Mesenchymal stem cell (in vitro differentiated cells and primary cell): ENCODE measurements at regions not wholly inside any gene's neighbourhood (a gene's known extent, or its start where the extent isn't known, plus 50 kb on each side); places are given as distances from the start of the nearest gene placed in this dataset.

Source experiments
- DNase-seq: peaks from one replicate; pipeline ENCODE4 v3.0.0-alpha.2; 2013
- H2AFZ ChIP-seq: one replicate; pipeline ENCODE4 v1.6.1; 2013; ENCODE audit warnings: low read depth, mild to moderate bottlenecking, control low read depth, inconsistent platforms, low read length, moderate library complexity
- H2AK5ac ChIP-seq: 2 replicates; pipeline ENCODE4 v1.6.1; 2013; ENCODE audit warnings: low read length, moderate library complexity, mild to moderate bottlenecking, inconsistent platforms; ENCODE audit not compliant: severe bottlenecking
- H2BK120ac ChIP-seq: one replicate; pipeline ENCODE4 v1.6.1; 2013; ENCODE audit warnings: low read depth, mild to moderate bottlenecking, inconsistent platforms, low read length, moderate library complexity
- H2BK12ac ChIP-seq, 2 experiments: one replicate each; pipeline ENCODE4 v1.6.1; 2013; ENCODE audit warnings: inconsistent platforms in 2 of 2, low read length in 2 of 2, mild to moderate bottlenecking in 2 of 2, moderate library complexity in 2 of 2, control low read depth in 1 of 2
- H2BK15ac ChIP-seq: one replicate; pipeline ENCODE4 v1.6.1; 2013; ENCODE audit warnings: mild to moderate bottlenecking, low read depth, inconsistent platforms; ENCODE audit not compliant: poor library complexity, severe bottlenecking
- H2BK5ac ChIP-seq: 2 replicates; pipeline ENCODE4 v1.6.1; 2013; ENCODE audit warnings: low read depth, mild to moderate bottlenecking, low read length, control low read depth, inconsistent platforms; ENCODE audit not compliant: poor library complexity, severe bottlenecking
- H3K14ac ChIP-seq, 2 experiments: one replicate each; pipeline ENCODE4 v1.6.1; 2013; ENCODE audit warnings: inconsistent platforms in 2 of 2, low read length in 2 of 2, control low read depth in 1 of 2, mild to moderate bottlenecking in 1 of 2, moderate library complexity in 1 of 2
- H3K18ac ChIP-seq, 2 experiments: one replicate each; pipeline ENCODE4 v1.6.1; 2013; ENCODE audit warnings: inconsistent platforms in 2 of 2, low read length in 2 of 2, control low read depth in 1 of 2, low read depth in 1 of 2, mild to moderate bottlenecking in 1 of 2
- H3K23ac ChIP-seq, 2 experiments: one replicate each; pipeline ENCODE4 v1.6.1; 2013; ENCODE audit warnings: inconsistent platforms in 2 of 2, low read length in 2 of 2, mild to moderate bottlenecking in 2 of 2, moderate library complexity in 2 of 2, control low read depth in 1 of 2
- H3K27ac ChIP-seq: 2 replicates; pipeline ENCODE4 v1.5.1; 2013; ENCODE audit warnings: mild to moderate bottlenecking, moderate library complexity, low read length, control low read depth, inconsistent platforms; ENCODE audit not compliant: poor library complexity, severe bottlenecking
- H3K27me3 ChIP-seq, 2 experiments: 2 replicates each; pipeline versions ENCODE4 v1.6.1 to v1.7.0; 2013; ENCODE audit warnings: low read length in 2 of 2, mild to moderate bottlenecking in 2 of 2, moderate library complexity in 2 of 2, control low read depth in 1 of 2, inconsistent platforms in 1 of 2; ENCODE audit not compliant: control insufficient read depth in 1 of 2, insufficient read depth in 1 of 2
- H3K36me3 ChIP-seq, 2 experiments: 2 replicates each; pipeline versions ENCODE4 v1.6.1 to v1.7.0; 2013; ENCODE audit warnings: low read length in 2 of 2, control low read depth in 1 of 2, inconsistent platforms in 1 of 2, low read depth in 1 of 2, mild to moderate bottlenecking in 1 of 2; ENCODE audit not compliant: insufficient read depth in 2 of 2, control insufficient read depth in 1 of 2
- H3K4ac ChIP-seq, 2 experiments: one replicate each; pipeline ENCODE4 v1.6.1; 2013; ENCODE audit warnings: inconsistent platforms in 2 of 2, low read length in 2 of 2, mild to moderate bottlenecking in 2 of 2, moderate library complexity in 2 of 2, control low read depth in 1 of 2, low read depth in 1 of 2
- H3K4me1 ChIP-seq: 2 replicates; pipeline ENCODE4 v1.6.1; 2013; ENCODE audit warnings: low read depth, low read length, control low read depth; ENCODE audit not compliant: control insufficient read depth, insufficient read depth
- H3K4me2 ChIP-seq: 2 replicates; pipeline ENCODE4 v1.6.1; 2013; ENCODE audit warnings: low read length, mild to moderate bottlenecking, inconsistent platforms; ENCODE audit not compliant: poor library complexity, severe bottlenecking
- H3K4me3 ChIP-seq, 2 experiments: 2 replicates each; pipeline versions ENCODE4 v1.5.1 to v1.7.0; 2013; ENCODE audit warnings: low read length in 2 of 2, mild to moderate bottlenecking in 2 of 2, control low read depth in 1 of 2, low read depth in 1 of 2; ENCODE audit not compliant: insufficient read depth in 1 of 2
- H3K79me1 ChIP-seq: replicated peaks from 2 replicates; pipeline ENCODE4 v1.6.1; 2013; ENCODE audit warnings: mild to moderate bottlenecking, control low read depth, low read length, inconsistent platforms; ENCODE audit not compliant: poor library complexity, severe bottlenecking
- H3K9ac ChIP-seq: 2 replicates; pipeline ENCODE4 v1.7.0; 2013; ENCODE audit warnings: mild to moderate bottlenecking, low read length, moderate library complexity
- H3K9me3 ChIP-seq: 2 replicates; pipeline ENCODE4 v1.7.0; 2013; ENCODE audit warnings: mild to moderate bottlenecking, low read length; ENCODE audit not compliant: control insufficient read depth
- H4K8ac ChIP-seq: one replicate; pipeline ENCODE4 v1.6.1; 2013; ENCODE audit warnings: inconsistent platforms, mild to moderate bottlenecking, low read length, moderate library complexity
- H4K91ac ChIP-seq: one replicate; pipeline ENCODE4 v1.6.1; 2013; ENCODE audit warnings: mild to moderate bottlenecking, low read length, inconsistent platforms
- WGBS: methylation state at CpG from one replicate; pipeline ENCODE4 v1.1.7; 2013; ENCODE audit warnings: mixed read lengths; 5-methylcytosine and 5-hydroxymethylcytosine counted together

DNA sequence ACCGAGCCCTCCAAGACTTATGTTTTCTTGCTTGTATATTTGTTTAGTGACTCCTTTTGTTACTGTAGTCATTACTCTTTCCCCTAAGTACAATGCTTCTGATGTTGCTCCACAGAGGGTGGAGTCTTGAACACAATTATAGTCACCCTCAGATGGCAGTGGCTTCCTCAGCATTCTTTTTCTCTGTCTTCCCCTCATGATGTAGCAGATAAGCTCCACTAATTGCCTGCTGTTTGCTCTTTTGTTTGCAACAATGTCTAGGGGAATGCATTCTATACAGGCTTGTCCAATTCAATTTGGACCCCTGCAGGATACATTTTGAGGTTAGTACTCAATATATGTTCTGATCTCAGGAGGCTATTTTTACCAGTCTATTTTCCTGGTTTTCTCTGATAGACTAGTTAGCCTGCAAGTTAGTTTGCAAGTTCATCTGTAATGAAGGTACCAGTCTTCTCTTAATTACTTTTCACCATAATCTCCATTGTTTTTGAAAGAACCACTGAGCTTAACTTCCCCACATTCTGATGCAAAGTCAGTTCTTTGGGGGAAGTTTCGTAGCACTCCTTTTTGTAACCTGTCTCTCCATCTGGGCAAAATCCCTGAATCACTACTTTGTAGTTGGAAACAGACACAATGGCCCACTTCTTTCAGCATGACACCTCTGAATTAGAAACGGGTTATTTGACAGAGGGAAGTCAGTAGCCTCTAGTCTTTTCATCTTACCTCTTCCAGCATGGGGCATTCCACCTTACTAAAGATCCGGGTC is 1509.2 kb downstream of the CDH11 start:
- Histone ChIP-seq H2AFZ (peak overlapping the region; percentile 24), H3K9ac (no peak overlapping the region), H3K79me1 (no peaks in the 10 kb centered on the region), H3K14ac (no peak overlapping the region), H3K4me2 (no peak overlapping the region), H3K27ac (no peak overlapping the region), H4K91ac (no peak overlapping the region), H2BK12ac (no peak overlapping the region), H2AK5ac (no peak overlapping the region), H3K4me1 (peaks cover 1% of the 10 kb centered on the region), H3K9me3 (peaks cover 3% of the 10 kb centered on the region), H3K36me3 (no peaks in the 10 kb centered on the region), H2BK5ac (no peak overlapping the region), H3K23ac (no peak overlapping the region), H2BK120ac (no peak overlapping the region), H2BK15ac (no peak overlapping the region), H3K4ac (no peak overlapping the region), H3K27me3 (peaks cover 0 to 2% of the 10 kb centered on the region in 2 experiments), H3K18ac (no peak overlapping the region), H4K8ac (no peak overlapping the region), H3K4me3 (no peak overlapping the region)
- 95% methylated on average over 2 of the region's 4 CpGs for WGBS
- no peak for DNase-seq

DNA sequence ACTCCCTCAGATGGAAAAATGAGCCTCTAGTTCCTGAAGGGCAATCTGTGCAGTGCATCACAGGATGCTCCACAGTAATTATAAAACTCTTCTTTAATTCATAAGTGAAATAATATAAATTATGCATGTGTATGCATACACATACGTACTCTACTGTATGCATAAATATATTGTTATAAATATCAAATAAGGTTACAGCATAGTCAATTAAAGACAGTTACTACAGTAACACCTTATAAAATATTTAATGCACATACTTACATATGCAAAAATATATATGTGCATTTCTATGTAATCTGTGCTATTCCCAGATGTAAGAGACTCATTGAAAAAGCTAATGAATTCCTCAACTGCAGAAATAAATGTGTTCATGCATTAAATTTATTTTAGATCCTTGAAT is 1515.1 kb downstream of the CDH11 start:
- H3K9me3 ChIP-seq: peaks cover 3% of the 10 kb centered on the region
- no peak overlapping the region for H2BK5ac ChIP-seq
- H3K27ac ChIP-seq: no peak overlapping the region
- DNase-seq: no peak
- no peak overlapping the region for H3K4me3 ChIP-seq
- no peak overlapping the region for H3K9ac ChIP-seq
- no peak overlapping the region for H2BK15ac ChIP-seq
- no CpG with 5 or more reads among the region's 1 CpG for WGBS
- no peak overlapping the region for H3K4ac ChIP-seq
- no peak overlapping the region for H3K14ac ChIP-seq
- no peak overlapping the region for H3K18ac ChIP-seq
- no peak overlapping the region for H3K23ac ChIP-seq
- no peak overlapping the region for H2BK120ac ChIP-seq
- no peak overlapping the region for H2AK5ac ChIP-seq
- H3K36me3 ChIP-seq: no peaks in the 10 kb centered on the region
- H3K4me1 ChIP-seq: no peaks in the 10 kb centered on the region
- H4K91ac ChIP-seq: no peak overlapping the region
- no peak overlapping the region for H4K8ac ChIP-seq
- no peak overlapping the region for H3K4me2 ChIP-seq
- H3K79me1 ChIP-seq: no peaks in the 10 kb centered on the region
- no peak overlapping the region for H2BK12ac ChIP-seq
- no peaks in the 10 kb centered on the region for H3K27me3 ChIP-seq
- H2AFZ ChIP-seq: no peak overlapping the region

DNA sequence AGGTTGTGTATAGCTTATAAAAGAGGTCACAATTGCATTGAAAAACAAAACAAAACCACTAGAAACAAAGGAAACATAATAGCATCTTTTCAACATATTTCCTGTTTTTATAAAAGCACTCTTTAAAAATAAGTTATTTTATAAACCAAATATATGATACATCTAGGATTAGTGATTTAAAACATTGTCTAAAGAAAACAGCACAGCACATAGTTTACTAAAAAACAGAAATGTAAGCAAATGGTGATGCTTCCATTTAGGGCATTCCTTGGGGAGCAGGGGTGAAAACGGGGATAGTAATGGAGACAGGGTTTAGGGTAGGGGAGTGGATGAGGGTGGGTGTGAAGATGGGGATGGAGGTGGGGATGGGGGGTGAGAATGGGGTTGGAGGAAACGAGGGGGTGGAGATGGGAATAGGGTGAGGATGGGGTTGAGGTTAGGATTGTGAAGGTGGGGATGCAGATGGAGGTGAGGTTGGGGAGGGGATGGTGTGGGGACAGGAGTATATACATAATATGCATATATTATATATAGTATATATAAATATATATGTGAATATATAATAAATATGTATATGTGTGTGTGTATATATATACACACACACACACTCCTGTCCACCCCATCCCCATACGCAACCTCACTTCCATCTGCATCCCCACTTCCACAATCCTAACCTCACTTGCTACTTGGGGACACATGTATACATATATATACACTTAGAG is 1519.5 kb downstream of the CDH11 start:
- H2AK5ac ChIP-seq: no peak overlapping the region
- no peak overlapping the region for H3K23ac ChIP-seq
- H3K9ac ChIP-seq: no peak overlapping the region
- H3K4ac ChIP-seq: no peak overlapping the region
- no peak for DNase-seq
- H3K4me2 ChIP-seq: no peak overlapping the region
- no peak overlapping the region for H4K91ac ChIP-seq
- H2BK15ac ChIP-seq: no peak overlapping the region
- H3K4me3 ChIP-seq: no peak overlapping the region
- no peak overlapping the region for H4K8ac ChIP-seq
- no peak overlapping the region for H3K27ac ChIP-seq
- no peak overlapping the region for H2BK5ac ChIP-seq
- no peaks in the 10 kb centered on the region for H3K79me1 ChIP-seq
- H2BK12ac ChIP-seq: no peak overlapping the region
- WGBS: 28% methylated on average over 3 of the region's 3 CpGs
- no peak overlapping the region for H2BK120ac ChIP-seq
- H3K14ac ChIP-seq: no peak overlapping the region
- no peak overlapping the region for H2AFZ ChIP-seq
- H3K27me3 ChIP-seq: no peaks in the 10 kb centered on the region
- no peaks in the 10 kb centered on the region for H3K9me3 ChIP-seq
- H3K4me1 ChIP-seq: no peaks in the 10 kb centered on the region
- H3K36me3 ChIP-seq: no peaks in the 10 kb centered on the region
- H3K18ac ChIP-seq: no peak overlapping the region

DNA sequence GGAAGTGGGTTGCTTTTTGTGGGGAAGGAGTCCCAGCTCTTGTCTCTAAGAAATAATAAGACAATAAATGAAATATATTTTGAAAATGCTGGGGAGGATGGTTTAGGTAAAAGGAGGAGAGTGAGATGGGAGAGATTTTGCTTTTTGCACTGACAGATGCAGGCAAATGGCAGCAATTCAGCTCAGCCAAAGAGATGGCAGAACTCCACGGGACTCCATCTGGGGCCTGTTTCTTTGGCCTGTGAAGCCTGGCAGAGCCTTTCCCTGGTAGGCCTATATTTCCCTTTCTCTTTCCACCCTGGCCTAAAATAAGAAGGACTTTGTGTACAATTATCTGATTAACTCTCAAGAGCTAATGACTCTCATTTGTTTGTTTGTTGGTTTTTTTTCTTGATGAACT is 1525.1 kb downstream of the CDH11 start:
- no peaks in the 10 kb centered on the region for H3K4me1 ChIP-seq
- H3K4ac ChIP-seq: no peak overlapping the region
- no peak overlapping the region for H2BK120ac ChIP-seq
- 100% methylated on average over 1 of the region's 1 CpG for WGBS
- H3K27me3 ChIP-seq: no peaks in the 10 kb centered on the region
- no peak overlapping the region for H3K4me2 ChIP-seq
- no peak overlapping the region for H4K91ac ChIP-seq
- DNase-seq: no peak
- H3K14ac ChIP-seq: no peak overlapping the region
- H3K27ac ChIP-seq: no peak overlapping the region
- H3K4me3 ChIP-seq: no peak overlapping the region
- no peaks in the 10 kb centered on the region for H3K79me1 ChIP-seq
- H2AK5ac ChIP-seq: no peak overlapping the region
- H2BK12ac ChIP-seq: no peak overlapping the region
- no peak overlapping the region for H2AFZ ChIP-seq
- H3K9me3 ChIP-seq: no peaks in the 10 kb centered on the region
- no peak overlapping the region for H3K18ac ChIP-seq
- no peak overlapping the region for H2BK5ac ChIP-seq
- H2BK15ac ChIP-seq: no peak overlapping the region
- H3K9ac ChIP-seq: no peak overlapping the region
- no peaks in the 10 kb centered on the region for H3K36me3 ChIP-seq
- H4K8ac ChIP-seq: no peak overlapping the region
- no peak overlapping the region for H3K23ac ChIP-seq
